ENCODE measurements at regions not wholly inside any gene's neighbourhood (a gene's known extent, or its start where the extent isn't known, plus 50 kb on each side); places are given as distances from the start of the nearest gene placed in this dataset.

- DNase-seq: no peak
Observed at GRCh38 chr6:91149246-91149955, 562.5 kb upstream of the MAP3K7 start.

DNA sequence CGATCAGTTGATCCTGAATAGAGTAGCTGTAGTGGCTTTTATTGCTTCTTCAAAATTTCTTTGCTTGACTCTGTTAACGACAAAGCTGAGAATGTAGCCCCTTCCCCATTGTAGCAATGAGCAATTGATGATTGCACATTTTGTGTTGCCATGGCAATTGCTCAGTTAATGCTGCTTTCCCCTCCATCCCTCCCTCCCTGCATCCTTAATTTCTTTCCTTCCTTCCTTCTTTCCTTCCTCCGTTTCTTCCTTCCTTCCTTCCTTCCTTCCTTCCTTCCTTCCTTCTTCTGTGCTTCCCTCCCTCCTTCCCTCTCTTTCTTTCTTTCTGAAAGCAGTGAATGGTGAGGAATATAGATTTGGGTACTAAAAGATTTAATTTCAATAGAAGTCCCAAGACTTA lies 557.3 kb upstream of the MAP3K7 start:
- no peak for DNase-seq

DNA sequence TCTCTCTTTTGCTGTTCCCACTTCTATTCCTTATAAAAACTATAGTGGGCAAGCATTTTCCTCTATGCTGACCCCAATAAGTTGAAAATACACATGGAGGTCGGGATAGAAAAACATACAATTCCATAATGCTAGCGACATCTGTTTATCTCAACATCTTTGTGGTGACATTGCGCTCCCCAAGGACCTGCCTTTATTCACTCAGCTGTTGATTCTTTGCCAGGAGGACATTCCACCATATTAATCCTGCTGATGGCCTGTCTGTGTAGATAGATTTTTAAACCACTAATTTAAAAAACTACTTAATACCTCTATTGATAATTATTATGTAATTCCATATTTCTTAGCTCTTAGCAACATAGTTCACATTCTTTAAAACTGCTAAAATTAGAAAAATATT lies 555.3 kb upstream of the MAP3K7 start:
- no peak for DNase-seq

GRCh38 chr6:91141346-91141745 lies 554.5 kb upstream of the MAP3K7 start:
- no peak for DNase-seq

- DNase-seq: no peak
Observed at GRCh38 chr6:91140449-91140848, 553.6 kb upstream of the MAP3K7 start.

DNA sequence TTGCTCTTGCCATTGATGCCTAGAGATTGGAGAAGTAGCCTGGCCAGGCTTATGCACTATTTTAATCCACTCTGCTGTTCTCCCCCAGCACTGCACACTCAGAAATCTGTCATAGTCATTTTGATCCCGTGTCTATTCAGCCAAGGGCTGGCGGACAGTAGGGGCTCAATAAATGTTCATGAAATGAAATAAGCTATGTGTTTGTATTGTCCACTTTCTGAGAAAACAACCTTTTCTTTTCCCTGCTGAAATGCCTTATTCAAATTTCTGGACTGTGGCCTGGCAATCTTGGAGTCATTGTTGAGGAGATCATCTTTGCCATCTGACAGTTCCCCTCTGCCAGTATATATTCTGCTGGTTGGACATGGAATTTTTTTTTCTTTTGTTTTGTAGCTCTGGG lies 550.4 kb upstream of the MAP3K7 start:
- no peak for DNase-seq

- DNase-seq: no peak
Observed at GRCh38 chr6:91135406-91136103, 548.7 kb upstream of the MAP3K7 start.

DNA sequence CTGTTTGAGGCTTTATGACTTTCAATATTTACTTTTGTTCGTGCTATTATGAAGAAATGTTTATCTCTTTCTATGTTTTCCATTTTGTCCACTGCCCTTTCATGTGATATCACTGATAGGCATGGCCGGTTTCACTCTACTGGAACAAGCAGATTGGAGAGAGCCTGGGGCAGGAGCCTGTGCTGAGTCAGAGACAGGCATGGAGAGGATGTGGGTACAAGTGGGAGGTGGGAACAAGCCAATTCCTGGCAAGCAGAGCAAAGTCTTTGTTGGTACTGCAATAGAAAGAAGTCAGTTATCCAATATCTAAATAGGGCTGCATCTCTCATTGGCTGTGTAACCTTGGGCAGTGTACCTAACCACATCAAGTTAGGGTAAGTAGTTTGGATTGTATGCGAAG lies 545.6 kb upstream of the MAP3K7 start:
- DNase-seq: no peak

DNA sequence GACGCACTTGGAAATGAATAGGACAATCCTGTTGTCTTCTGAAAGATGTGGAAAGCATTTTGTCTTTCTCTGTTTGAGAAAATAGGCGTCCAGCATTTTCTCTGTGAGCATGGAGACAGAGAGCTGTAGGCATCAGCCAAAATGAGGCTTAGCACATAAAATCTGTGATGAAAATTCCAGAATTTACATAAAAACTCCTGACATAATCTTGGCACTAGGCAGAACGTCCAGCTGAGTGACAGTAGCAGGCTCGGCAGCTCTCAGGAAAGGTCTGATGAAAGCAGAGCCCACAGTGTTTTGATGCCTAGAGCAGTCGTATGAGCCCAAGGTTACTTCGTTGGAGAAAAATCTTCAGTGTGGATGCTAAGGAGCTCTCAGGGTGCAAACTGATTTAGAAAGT lies 543.3 kb upstream of the MAP3K7 start:
- no peak for DNase-seq

GRCh38 chr6:91127752-91128151 lies 540.9 kb upstream of the MAP3K7 start:
- DNase-seq: no peak

GRCh38 chr6:91126876-91127275 lies 540.0 kb upstream of the MAP3K7 start:
- DNase-seq: no peak

DNA sequence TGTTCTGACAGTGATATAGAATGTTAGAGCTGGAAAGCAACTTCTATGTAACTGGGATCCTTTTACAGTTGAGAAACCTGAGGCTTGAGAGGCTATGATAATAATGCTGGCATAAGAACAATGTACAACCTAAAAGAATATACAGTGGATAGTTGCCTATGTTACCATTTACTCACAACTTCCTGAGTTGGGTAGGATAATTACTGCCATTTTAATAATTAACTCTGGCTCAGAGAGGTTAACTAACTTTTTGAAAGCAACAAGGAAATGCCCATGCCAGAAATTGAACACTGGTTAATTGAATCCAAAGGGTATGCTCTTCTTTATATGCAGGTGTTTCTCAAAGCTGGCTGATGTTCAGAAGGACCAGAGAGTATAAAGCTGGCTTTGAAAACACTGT lies 530.7 kb upstream of the MAP3K7 start:
- DNase-seq: no peak

GRCh38 chr6:91114123-91114708 lies 527.3 kb upstream of the MAP3K7 start:
- DNase-seq: no peak

- DNase-seq: no peak
Observed at GRCh38 chr6:91106083-91106482, 519.2 kb upstream of the MAP3K7 start.

DNA sequence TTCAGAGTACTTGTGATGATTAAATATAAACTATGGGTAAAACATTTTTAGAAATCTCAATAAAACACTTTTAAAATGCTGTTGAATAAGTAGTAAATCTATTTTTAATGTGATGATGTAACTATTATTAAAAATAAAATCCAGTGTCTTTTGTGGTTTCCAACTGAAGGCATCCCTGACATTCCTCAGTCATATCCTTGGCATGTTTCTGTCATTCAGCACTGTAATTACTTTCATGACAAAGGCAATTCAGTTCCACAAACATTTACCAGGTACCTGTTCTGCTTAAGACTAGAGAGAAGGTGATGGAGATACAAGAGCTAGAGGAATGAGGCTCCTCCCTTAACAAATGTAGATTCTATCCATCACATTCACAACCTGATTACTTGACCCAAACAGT lies 518.7 kb upstream of the MAP3K7 start:
- DNase-seq: no peak

DNA sequence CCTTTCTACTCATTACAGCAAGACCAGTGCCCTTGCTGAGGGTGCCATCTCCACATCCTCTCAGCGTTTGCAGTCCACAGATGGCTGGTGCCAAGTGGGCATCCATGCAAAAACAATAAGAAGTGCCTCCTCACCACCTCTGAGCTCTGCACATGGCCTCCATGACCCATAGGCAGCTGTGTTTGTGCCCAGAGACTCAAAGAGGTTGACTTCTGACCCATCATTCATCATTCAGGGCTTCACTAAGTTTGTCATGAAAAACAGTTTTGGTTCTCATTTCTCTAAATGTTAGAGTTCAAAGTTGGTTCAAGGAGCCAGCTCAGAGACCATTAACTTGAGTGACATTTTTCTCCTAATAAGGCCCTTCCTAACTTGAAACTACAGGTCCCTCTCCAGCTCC lies 512.6 kb upstream of the MAP3K7 start:
- DNase-seq: no peak

DNA sequence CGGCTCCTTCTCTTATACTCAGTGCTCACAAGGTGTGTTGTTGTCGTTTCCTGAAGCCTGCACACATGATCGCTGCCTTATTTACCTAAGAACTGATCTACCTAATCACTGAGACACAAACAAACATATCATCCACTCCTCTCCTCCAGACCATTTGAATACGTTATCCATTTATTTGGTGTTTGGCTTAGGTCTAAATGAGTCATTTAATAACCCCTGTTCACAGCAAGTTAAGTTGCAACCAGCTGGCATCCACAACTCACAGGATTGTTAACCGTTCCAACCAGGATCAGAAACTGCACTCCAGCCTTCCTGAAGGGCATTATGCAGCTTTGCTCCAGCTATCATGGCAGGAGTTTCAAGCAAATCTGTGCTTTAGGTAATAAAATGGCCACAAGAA lies 511.1 kb upstream of the MAP3K7 start:
- DNase-seq: no peak

- no peak for DNase-seq
Observed at GRCh38 chr6:91097364-91097763, 510.5 kb upstream of the MAP3K7 start.

DNA sequence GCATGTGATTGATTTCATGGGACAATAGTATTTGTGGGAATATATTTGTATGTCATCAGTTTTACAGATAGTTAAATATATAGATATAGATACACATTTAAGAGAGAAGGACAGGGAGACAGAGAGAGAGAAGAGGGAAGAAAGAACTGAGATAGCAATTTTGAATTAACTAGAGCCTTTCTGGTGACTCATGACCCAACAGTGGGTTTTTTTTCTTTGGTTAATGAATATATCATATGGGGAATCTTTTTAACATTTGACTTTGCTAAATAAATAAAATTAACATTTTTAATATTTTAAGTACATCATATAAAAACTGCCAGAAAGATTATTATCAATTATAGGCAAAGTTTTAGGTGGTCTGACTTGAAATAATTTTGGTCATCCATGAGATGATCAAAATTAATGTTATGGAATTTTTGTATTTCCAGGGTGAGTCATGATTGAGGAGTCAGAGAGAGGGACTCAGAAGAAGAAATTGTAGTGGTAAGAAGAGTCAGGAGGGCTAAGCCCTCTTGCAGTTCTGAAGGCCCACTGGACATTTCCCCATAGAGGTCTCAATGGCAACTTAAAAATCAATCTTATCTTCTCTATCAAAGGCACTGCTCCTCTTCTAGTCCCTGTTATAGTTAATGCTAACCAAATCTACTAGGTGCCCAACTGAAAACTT lies 508.1 kb upstream of the MAP3K7 start:
- DNase-seq: no peak

DNA sequence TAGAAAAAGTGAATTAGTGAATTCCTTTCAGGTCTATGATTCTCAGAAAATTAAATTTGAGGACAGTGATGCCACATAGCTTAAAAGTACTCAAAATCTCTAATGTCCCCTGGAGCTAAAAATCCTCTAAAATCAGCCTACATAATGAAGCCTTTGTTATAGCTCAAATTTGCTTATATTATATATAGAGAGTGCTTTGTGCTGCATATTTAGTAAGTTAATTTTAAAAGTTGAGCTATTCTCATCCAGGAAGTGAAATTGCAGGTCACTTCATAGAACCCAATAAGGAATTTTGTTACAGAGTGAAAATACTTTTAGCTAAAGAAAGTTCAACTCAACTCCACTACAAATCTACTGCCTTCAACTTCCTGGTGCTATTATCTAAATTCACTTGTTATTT lies 507.5 kb upstream of the MAP3K7 start:
- DNase-seq: no peak

DNA sequence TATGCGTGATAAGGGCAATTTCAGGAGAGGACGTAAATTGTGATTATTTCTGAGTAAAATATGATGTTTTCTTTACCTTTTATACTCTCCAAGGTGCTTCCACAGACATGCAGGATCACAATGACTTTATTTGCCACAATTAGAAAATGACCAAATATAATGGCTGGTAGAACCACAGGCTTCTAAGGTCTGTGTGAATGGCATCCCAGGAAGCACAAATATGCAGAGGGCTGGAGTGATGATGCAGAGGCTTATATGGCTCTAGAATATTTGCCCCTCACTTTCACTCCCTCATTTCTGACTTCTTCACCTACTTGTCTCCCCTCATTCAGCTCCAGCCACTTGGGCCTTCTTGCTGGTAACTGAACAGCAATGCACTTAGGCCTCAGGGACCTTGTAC lies 502.1 kb upstream of the MAP3K7 start:
- DNase-seq: no peak

DNA sequence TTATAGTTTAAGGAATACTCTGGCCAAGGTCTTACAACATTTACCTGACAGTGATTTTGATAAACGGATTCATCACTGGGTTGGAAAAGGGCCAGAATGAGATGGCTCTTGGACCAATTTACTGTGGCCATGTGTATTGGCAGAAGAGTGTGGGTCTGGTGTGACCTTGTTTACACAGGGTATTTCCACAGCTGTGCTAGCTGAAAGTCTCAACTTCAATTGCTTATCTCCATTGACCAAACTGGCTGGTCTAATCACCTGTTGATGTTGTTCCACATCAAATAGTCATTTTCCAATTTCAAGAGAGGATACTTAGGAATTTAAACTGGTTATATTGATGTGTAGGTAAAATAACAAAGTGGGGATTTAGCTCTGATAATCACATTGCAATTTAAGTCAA lies 501.6 kb upstream of the MAP3K7 start:
- DNase-seq: no peak

- DNase-seq: no peak
Observed at GRCh38 chr6:91087908-91088307, 501.0 kb upstream of the MAP3K7 start.

DNA sequence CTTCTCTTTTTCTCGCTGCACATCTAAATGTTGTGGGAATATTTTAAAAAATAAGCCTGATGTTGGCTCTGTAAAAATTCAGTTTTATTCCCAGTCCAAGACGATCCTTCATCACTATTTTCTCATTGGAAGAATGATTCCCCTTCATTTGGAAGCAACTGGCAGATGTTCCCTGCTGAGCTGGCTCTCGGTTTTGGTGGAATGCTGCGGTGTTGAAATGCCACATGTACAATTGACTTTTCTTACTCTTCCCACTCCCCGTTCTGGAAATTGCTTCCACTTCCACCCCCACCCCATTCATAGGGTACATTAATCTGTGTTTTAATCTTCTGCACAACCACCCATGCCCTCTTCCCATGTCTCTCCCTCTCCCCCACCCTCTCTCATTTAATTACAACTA lies 496.3 kb upstream of the MAP3K7 start:
- DNase-seq: no peak
